Ramos (cell line): ENCODE measurements at regions not wholly inside any gene's neighbourhood (a gene's known extent, or its start where the extent isn't known, plus 50 kb on each side); places are given as distances from the start of the nearest gene placed in this dataset.
"Not testable (repeated sequence)": the region's sequence is repeated elsewhere in the genome, so short reads cannot be mapped to it uniquely, and the experiment has no call there.

Experiments
- in situ Hi-C: fragments of 300-500 bp; cut with MboI; formaldehyde crosslinking; loops from one replicate; pipeline ENCODE4 v1.14.3; 2022; ENCODE audit warnings: low sequenced_read_pairs; ENCODE audit not compliant: unreplicated experiment

DNA sequence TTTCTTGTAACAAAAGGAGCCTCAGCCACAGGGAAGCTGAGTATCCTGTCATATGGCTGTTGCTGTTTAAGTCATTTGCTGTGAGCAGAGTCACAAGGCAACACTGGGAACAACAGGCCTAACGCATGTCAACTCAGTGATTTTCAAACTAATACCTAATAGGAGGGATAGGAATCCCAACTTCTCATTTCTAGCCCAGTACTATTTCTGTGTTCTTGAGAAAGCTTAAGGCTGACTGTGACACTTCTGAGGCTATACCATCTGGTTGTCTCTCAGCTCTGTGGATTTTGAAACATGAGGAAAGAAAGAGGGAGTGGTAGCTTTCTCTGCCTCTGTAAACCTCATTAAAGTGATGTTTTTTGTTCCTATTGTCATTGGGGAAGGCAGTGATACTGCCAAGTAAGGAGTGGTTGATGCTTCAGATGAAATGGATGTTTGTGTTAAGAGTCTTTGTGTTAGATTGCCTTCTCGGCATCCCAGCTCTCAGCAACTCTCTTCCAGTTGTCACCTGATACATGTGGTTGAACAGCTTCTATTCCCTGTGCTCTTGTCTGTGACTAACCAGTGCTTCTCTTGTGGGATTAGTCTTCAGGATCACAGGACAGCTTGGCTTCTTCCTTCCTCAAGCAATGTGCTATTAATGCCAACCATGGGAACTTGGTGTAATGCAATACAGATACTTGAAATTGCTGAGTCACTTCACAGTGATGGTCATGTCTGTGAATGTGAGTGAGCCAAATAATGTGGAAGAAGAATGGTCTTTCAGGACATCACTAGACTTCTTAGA, 166.8 kb upstream of the IVNS1ABP start:
- in situ Hi-C loops: no loop called here

DNA sequence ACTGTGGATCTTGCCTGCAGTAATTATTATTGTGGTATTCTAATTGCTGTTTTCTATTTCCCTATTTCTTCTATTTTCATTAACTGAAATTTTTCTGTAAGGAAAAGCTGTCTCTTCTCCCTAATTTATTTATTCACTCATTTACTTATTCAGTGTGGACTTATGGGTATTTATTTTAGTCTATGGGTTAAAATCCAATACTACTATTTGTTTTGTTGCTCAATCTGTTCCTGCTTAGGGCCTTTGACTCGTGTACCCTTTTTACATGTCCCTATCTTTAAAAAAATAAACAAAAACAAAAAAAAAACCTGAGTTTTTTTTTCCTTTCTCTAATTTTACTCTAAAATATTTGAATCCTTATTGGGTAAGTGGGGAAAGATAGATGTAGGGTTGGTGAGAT, 166.2 kb upstream of the IVNS1ABP start:
- in situ Hi-C loops: no loop called here

DNA sequence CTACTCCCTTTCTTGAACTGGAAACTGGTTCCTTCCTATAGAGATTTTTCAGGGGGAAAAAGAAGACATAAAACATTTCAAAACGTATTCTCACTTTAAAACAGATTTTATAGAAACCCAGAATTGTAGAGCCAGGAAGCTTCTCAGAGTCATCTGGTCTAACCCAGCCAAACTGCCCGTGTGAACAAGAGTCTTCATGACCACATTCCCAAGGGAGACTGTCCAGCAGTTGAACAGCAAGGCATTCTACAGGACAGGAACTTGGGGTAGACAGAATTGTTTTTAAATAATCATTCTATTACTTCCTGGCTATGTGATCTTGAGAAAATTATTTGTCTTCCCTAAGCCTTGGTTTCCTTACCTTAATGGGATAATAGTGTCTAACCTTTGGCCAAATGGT, 163.5 kb upstream of the IVNS1ABP start:
- in situ Hi-C loops: no loop called here

DNA sequence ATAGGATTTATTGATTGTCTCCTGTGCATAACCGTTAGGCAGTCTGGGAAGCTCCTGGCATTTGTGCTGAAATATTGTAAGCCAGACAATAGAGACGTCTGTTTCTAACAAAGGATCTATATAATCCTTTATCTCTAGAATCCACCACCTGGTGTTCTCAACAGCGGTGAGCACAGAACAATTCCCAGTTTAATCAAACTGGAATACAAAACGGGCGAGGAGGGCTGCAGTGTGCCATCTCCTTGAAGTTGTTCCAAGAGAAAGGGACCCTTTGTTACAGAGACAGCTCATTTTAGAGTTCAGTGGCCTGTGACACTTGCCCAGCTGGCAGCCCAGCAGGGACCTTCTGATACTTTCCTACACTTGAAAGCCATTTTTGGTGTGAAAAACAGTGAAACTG, 162.8 kb upstream of the IVNS1ABP start:
- in situ Hi-C loops: no loop called here

DNA sequence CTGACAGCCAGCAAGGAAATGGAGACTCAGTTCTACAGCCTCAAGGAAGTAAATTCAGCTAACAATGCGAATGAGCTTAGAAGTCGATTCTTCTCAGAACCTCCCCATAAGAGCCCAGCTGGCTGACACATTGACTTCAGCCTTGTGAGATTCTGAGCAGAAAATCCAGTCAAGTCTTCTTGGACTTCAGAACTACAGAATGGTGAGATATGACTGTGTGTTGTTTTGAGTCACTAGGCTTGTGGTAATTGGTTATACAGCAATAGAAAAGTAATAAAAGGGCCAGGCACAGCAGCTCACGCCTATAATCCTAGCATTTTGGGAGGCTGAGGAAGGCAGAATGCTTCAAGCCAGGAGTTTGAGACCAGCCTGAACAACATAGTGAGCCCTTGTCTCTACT, 161.8 kb upstream of the IVNS1ABP start:
- in situ Hi-C loops: no loop called here

DNA sequence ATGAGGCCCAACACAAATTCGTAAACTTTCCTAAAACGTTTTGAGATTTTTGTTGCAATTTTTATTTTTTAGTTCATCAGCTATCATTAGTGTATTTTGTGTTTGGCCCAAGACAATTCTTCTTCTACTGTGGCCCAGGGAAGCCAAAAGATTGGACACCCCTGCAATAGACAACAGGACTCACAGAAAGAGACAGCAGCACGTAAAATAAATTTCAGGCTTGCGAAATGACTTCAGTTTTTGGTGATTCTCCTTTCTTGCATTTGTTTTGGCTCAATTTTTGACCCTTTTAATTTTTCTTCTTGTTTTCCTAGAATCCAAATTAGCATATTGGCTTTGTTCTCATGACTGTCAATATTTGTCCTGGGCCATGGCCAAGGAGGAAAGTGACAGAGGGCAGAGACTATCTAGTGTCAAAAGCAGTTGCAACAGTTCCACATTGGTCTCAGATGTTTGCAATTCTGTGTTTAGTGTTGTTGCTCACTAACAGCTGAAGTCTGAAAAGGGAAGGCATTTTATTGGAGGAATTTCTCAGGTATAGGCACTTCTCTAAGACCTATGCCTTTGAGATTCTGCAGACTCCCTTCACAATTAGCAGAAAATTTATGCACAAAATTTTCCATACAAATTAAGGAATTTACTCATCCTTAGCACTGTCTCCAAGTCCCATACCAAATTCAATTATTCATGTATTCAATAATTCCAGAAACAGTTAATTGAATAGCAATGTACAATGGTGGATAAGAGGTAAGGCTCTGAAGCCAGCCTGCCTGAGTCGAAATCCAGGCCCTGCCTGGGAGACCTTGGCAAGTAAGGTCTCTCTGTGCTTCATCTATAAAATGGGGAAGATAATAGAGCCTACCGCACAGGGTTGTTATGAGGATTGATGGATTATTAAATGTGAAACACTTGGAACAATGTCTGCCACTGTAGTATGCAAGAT, 160.9 kb upstream of the IVNS1ABP start:
- in situ Hi-C loops: no loop called here

DNA sequence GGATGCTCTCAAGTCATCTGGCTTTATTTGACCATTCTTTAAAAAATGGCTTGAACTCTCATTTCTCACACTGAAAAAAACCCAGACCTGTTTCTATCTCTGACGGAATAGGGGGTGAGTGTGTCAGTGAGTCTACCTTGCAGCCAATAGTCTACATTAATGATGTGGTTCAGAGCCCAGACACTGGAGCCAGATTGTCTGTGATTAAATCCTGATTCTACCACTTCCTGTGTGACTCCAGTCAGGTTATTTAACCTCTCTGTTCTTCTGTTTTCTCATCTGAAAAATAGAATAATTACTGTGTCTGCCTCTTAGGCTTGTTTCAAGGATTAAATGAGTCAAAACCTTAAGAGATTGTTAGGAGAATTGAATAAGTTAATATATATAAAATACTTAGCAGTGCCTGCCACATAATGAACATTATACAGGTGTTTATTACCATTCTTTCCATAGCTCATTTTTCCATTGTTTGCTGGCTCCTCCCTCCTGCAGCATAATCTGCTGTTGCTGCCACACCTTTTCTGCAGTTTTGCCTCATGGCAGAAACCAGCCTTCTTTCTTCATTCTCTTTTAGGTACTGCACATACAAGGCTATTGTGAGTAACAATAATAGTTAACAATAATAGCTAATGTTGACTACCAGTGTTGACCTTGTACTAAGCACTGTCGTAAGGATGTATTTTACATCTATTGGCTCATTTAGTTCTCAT, 157.6 kb upstream of the IVNS1ABP start:
- in situ Hi-C loops: no loop called here

DNA sequence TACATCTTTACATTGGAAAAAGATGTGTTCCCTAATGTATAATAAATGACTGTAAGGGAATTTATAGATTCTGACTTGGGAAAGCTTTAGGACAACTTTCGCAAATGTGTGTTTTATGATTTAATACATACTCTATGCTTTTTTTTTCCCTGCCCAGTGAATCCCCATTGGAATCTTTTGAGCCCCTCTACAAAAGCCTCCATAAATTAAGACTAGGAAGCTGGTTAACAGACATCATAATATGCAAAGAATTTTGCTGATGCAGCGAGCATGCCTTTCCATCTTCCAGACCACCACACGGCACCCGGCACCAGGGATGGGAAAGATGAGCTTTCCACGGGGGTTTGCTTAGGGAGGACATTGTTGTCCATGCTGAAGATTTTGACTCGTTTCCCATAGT, 156.1 kb upstream of the IVNS1ABP start:
- in situ Hi-C loops: no loop called here

DNA sequence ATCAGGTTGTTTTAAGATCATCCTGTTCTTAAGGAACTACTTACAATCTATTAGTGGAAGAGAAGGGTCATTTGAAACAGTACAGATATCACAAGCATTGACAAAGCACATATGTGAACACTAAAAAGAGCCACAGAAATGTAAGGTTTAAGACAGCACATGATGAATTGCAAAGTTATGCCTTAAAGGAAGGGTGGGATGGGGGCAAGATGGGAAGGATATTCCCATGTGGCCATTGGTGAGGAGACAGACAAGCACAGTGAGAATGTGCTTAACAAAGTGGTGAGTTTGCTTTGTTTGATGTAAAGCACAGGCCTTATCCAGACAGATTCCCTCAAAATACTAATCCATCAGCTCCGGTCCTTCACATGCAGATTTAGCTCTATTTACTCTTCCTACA, 151.6 kb upstream of the IVNS1ABP start:
- in situ Hi-C loops: no loop called here

DNA sequence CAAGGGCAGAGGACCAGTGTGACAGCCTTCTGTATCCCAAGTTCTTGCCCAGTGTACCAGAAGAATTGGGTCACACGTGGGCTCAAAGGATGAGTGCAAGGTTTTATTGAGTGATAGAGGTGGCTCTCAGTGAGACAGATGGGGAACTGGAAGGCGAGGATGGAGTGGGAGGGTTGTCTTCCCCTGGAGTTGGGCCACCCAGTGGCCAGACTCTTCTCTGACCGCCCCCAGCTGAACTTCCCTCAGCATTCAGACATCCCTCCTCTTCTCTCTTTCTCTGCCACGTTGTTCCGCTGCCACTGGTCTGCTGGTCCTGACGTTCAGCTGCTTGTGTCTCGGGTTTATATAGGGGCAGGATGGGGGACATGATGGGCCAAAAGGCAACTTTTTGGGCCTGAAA, 150.1 kb upstream of the IVNS1ABP start:
- in situ Hi-C loops: no loop called here

DNA sequence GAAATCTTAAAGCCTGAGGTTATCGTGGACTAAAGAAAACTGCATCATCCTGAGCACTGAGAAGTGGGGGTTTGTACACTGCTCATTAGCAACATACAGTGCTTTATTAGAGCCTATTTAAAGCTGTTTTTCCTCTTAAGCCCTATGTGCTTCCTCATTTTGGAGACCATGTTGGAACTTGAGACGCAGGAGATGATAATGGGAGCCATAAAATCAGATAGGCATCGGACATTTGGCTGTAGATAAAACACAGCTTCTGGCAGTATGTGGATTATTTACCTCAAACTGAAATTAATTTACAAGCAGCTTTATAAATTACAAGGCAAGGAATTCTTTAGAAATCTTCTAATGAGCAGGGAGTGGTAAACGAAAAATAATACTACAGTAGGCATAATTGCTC, 147.7 kb upstream of the IVNS1ABP start:
- in situ Hi-C loops: no loop called here

DNA sequence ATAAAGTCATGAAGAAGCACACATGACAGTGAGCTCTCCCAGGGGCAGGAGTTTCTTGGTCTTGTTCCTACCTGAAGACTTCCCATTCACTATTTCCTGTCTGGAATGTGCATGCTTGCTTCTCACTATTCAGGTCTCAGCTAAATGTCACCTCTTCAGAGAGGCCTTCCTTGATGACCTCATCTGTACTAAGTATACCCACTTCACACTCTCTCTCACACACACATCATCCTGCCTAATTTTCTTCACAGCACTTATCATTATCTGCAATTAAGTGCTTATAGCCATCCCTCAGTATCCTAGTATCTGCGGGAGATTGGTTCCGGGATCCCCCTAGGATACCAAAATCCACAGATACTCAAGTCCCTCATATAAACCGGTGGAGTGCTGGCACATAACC, 146.4 kb upstream of the IVNS1ABP start:
- in situ Hi-C loops: no loop called here

DNA sequence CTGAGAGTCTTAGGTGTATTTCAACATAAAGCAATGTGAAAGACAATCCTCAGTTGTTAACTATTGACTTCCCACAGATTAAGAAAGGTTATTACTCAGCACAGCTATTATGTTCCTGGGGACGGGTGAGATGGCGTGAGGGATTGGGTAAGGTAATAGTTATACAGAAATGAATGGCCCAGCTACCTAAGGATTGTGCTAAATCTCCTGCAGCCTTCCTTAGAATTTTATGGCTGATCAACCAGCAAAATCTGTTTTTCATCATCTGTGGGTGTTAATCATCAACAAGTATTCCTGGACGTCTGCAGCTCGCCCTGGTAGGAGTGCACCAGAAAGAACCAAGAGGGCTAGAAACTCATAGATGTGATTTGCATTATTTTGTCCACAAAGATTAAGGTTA, 146.0 kb upstream of the IVNS1ABP start:
- in situ Hi-C loops: no loop called here

DNA sequence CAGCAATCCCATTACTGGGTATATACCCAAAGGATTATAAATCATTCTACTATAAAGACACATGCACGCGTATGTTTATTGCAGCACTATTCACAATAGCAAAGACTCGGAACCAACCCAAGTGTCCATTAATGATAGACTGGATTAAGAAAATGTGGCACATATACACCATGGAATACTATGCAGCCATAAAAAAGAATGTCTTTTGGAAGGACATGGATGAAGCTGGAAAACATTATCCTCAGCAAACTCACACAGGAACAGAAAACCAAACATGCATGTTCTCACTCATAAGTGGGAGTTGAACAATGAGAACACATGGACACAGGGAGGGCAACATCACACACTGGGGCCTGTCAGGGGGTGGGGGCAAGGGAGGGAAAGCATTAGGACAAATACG, 143.7 kb upstream of the IVNS1ABP start:
- in situ Hi-C loops: not testable (repeated sequence)

DNA sequence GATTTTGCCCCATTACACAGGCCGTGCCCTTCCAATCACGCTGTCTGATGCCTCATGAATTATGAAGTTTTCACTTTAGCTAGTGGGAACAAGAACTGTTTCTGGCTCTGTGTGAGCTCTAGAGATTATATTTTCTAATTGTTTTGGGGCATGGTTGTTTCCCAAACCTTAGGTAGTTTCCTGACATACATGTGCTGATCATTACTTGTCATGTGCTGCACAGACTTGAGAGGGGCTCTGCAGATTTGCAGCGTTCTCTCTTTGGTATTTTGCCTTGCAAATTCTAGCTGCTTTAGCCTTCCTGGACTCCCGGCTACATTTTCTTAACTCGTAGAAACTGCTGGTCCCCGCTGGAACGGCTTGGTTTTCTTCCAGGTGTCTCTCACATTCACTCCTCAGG, 142.1 kb upstream of the IVNS1ABP start:
- in situ Hi-C loops: no loop called here

DNA sequence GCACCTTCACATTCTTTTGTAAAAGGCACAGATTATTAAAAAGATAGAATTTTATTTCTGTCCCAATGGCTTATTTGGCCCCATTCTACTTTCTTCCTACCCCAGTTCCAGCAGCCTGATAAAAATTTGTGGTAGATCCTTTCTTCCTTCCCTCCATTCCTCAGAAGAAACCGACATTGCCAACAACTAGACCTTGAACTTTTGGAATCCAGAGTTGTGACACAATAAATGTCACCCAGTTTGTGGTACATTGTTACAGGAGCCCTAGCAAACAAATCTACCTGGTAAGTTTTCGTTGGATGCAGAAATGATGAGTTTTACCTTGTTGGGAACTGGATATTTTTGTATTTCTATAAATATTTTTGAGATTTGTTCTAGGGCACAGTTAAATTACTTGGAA, 141.6 kb upstream of the IVNS1ABP start:
- in situ Hi-C loops: no loop called here

DNA sequence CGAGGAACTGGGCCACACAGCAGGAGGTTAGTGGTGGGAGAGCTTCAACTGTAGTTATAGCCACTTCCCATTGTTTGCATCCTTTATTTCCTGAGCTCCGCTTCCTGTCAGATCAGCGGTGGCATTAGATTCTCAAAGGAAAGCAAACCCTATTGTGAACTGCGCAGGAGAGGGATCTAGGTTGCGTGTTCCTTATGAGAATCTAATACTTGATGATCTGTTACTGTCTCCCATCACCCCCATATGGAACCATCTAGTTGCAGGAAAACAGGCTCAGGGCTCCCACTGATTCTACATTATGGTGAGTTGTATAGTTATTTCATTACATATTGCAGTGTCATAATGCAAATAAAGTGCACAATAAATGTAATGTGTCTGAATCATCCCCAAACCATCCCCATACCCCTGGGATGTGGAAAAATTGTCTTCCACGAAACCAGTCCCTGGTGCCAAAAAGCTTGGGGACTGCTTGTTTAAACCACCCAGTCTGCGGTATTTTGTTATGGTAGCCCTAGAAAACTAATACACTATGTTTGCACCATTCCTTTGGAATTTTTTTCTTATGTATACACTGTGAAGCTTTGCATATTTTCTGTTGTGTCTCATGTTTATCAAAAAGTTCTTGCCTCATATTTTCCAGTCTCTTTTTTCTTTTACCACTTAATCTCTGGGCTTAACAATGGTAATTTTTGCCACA, 136.6 kb upstream of the IVNS1ABP start:
- in situ Hi-C loops: no loop called here

DNA sequence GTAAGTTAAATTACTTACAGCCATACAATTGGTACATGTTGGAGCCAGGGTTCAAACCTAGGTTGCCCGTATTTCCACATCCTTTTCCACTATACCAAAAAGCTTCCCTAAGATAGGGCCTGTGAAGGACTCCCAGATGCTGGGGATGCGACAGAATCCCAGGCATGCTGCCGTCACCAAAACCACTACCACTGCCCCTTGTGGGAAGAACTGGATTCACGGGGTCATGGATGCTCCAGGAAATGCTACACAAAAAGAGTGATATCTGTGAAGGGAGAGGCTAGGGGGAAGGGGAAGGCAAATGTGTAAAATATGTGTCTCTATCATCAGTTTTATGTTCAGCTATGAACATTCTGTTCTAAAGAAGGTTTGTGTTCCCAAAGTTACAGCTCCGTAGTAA, 133.9 kb upstream of the IVNS1ABP start:
- in situ Hi-C loops: no loop called here

DNA sequence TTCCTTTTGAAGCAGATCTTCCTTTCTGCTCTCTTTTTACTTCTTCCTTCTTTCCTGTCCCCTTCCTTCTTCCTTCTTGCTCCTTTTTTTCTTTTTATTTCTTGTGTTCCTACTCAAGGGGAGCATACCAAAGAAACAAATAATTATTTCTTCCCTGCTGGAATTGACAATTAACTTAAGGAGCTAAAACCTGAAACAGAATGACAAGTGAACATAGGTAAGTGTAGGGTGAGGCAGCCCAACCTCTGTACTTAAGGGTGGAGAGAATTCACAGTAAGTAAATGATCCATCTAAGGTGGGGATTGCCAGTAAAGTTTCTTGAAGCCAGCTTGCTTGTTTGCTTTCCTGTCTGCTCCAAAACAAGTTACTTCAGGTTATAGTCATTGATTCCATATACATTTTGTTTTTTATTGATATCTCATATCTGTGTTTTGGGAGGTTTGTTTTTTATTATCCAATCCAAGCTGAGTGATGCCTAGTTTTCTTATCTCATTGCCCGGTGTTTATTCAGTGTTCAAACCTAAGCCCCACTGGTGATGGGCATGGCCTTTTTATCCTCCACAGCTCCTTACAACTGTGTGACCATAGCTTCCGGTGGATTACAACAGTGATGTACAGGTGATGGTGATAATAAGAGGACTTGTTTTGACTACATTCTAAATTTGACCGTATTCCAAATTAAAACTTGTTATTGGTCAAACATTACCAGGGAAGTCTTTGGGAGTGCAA, 133.2 kb upstream of the IVNS1ABP start:
- in situ Hi-C loops: no loop called here
